Activated CD8-positive, alpha-beta T cell treated with anti-CD3 and anti-CD28 coated beads for 36 hours (primary cell): ENCODE measurements at regions not wholly inside any gene's neighbourhood (a gene's known extent, or its start where the extent isn't known, plus 50 kb on each side); places are given as distances from the start of the nearest gene placed in this dataset.

Source experiments
- ATAC-seq: fragments of 200-7000 bp; cut with Tn5 transposase; one replicate; pipeline ENCODE4 v1.10.0; 2021; ENCODE audit warnings: mild to moderate bottlenecking, moderate library complexity
- CTCF ChIA-PET: fragments of 350-600 bp; sonication (Branson Sonifier 250); formaldehyde crosslinking; loops from one replicate; lab custom pipeline; 2021; ENCODE audit warnings: antibody characterized with exemption; lab: Charles Lee
- POLR2A ChIA-PET: fragments of 350-600 bp; sonication (Branson Sonifier 250); formaldehyde crosslinking; loops from one replicate; lab custom pipeline; 2021; ENCODE audit warnings: antibody characterized with exemption; lab: Charles Lee
- DNase-seq: peaks from one replicate; pipeline ENCODE4 v3.0.0-alpha.2; 2020
- H3K27ac Mint-ChIP-seq: one replicate; pipeline ENCODE4 v1.8.0; 2021; ENCODE audit warnings: mild to moderate bottlenecking, mixed read lengths
- H3K27me3 Mint-ChIP-seq: one replicate; pipeline ENCODE4 v1.8.0; 2021; ENCODE audit warnings: mixed read lengths
- H3K36me3 Mint-ChIP-seq: one replicate; pipeline ENCODE4 v1.8.0; 2021; ENCODE audit warnings: low read depth, mixed read lengths
- H3K4me1 Mint-ChIP-seq: one replicate; pipeline ENCODE4 v1.8.0; 2021; ENCODE audit warnings: low read depth, mixed read lengths
- H3K4me3 Mint-ChIP-seq: one replicate; pipeline ENCODE4 v1.8.0; 2021; ENCODE audit warnings: mild to moderate bottlenecking, moderate library complexity, mixed read lengths
- H3K9me3 Mint-ChIP-seq: one replicate; pipeline ENCODE4 v1.8.0; 2021; ENCODE audit warnings: mixed read lengths
- CTCF ChIP-seq: fragments of 200-600 bp; IDR thresholded peaks from one replicate; pipeline ENCODE4 v1.8.0; 2022; ENCODE audit warnings: antibody characterized with exemption, mild to moderate bottlenecking
- intact Hi-C: fragments of 100-400 bp; cut with micrococcal nuclease; formaldehyde crosslinking; loops from one replicate; pipeline ENCODE4 v1.10.0; 2022

- ChIA-PET CTCF (no interaction called here), POLR2A (no interaction called here)
- DNase-seq (no peak), ATAC-seq (no peak)
- intact Hi-C loops, result no loop called here
- no peak for TF ChIP-seq CTCF
- Mint-ChIP-seq H3K4me3 (no peak overlapping the region), H3K9me3 (no peaks in the 10 kb centered on the region), H3K27ac (no peak overlapping the region), H3K36me3 (no peaks in the 10 kb centered on the region), H3K4me1 (no peaks in the 10 kb centered on the region), H3K27me3 (no peaks in the 10 kb centered on the region)
Observed at GRCh38 chr13:99829593-99830239, 141.9 kb downstream of the ZIC5 start.

- TF ChIP-seq CTCF, result no peak
- Mint-ChIP-seq H3K4me1 (no peaks in the 10 kb centered on the region), H3K9me3 (no peaks in the 10 kb centered on the region), H3K27ac (no peak overlapping the region), H3K4me3 (no peak overlapping the region), H3K27me3 (no peaks in the 10 kb centered on the region), H3K36me3 (no peaks in the 10 kb centered on the region)
- POLR2A ChIA-PET, result no interaction called here
- intact Hi-C loops, result no loop called here
- DNase-seq, result no peak
- ATAC-seq, result no peak
- CTCF ChIA-PET, result no interaction called here
Observed at GRCh38 chr13:99829161-99829560, 142.4 kb downstream of the ZIC5 start.

GRCh38 chr13:99828735-99829134 lies 142.8 kb downstream of the ZIC5 start:
- H3K27me3 Mint-ChIP-seq, result no peaks in the 10 kb centered on the region
- H3K4me3 Mint-ChIP-seq, result no peak overlapping the region
- no peaks in the 10 kb centered on the region for H3K9me3 Mint-ChIP-seq
- no peak for TF ChIP-seq CTCF
- H3K27ac Mint-ChIP-seq, result no peak overlapping the region
- CTCF ChIA-PET, result no interaction called here
- intact Hi-C loops, result no loop called here
- H3K36me3 Mint-ChIP-seq, result no peaks in the 10 kb centered on the region
- POLR2A ChIA-PET, result no interaction called here
- no peak for DNase-seq
- no peak for ATAC-seq
- no peaks in the 10 kb centered on the region for H3K4me1 Mint-ChIP-seq

- ChIA-PET POLR2A (no interaction called here), CTCF (no interaction called here)
- Mint-ChIP-seq H3K9me3 (no peaks in the 10 kb centered on the region), H3K27me3 (no peaks in the 10 kb centered on the region), H3K4me1 (no peaks in the 10 kb centered on the region), H3K36me3 (no peaks in the 10 kb centered on the region), H3K27ac (no peak overlapping the region), H3K4me3 (no peak overlapping the region)
- no peak for ATAC-seq
- TF ChIP-seq CTCF, result no peak
- intact Hi-C loops, result no loop called here
- no peak for DNase-seq
Observed at GRCh38 chr13:99828123-99828522, 143.4 kb downstream of the ZIC5 start.

- no peak overlapping the region for H3K4me3 Mint-ChIP-seq
- H3K27ac Mint-ChIP-seq, result no peak overlapping the region
- no peak for TF ChIP-seq CTCF
- ChIA-PET POLR2A (no interaction called here), CTCF (no interaction called here)
- ATAC-seq (no peak), DNase-seq (no peak)
- H3K36me3 Mint-ChIP-seq, result no peaks in the 10 kb centered on the region
- peaks cover 1% of the 10 kb centered on the region for H3K9me3 Mint-ChIP-seq
- intact Hi-C loops, result no loop called here
- no peaks in the 10 kb centered on the region for H3K27me3 Mint-ChIP-seq
- no peaks in the 10 kb centered on the region for H3K4me1 Mint-ChIP-seq
Observed at GRCh38 chr13:99827011-99827772, 144.4 kb downstream of the ZIC5 start.
